Pancreas (tissue), 10 donors: ENCODE measurements at regions not wholly inside any gene's neighbourhood (a gene's known extent, or its start where the extent isn't known, plus 50 kb on each side); places are given as distances from the start of the nearest gene placed in this dataset.

ENCODE experiments used
- ATAC-seq, 4 donors: fragments of 200-7000 bp; cut with Tn5 transposase; one replicate each; pipeline versions ENCODE4 v1.8.0 to v1.9.1; 2020; ENCODE audit warnings: mild to moderate bottlenecking in 4 of 4, moderate library complexity in 4 of 4
- DNase-seq, 6 donors: peaks; one replicate each; pipeline ENCODE4 v3.0.0-alpha.2; 2020
- FAIRE-seq: peaks from 2 replicates; lab custom pipeline; 2012; peaks lifted over from hg19 to GRCh38; lab: Jason Lieb, UNC
- H3K27ac ChIP-seq, 4 donors: fragments of 200-600 bp; sonication (generic); 1 replicate in 3 of 4; 2 replicates in 1 of 4; pipeline versions ENCODE4 v1.5.0 to v1.8.0; 2020
- H3K27me3 ChIP-seq, 4 donors: fragments of 200-600 bp; one replicate each; pipeline ENCODE4 v1.8.0; 2021
- H3K36me3 ChIP-seq, 3 donors: fragments of 200-600 bp; sonication (generic) in 1 of 3; one replicate each; pipeline versions ENCODE4 v1.5.0 to v1.8.0; 2020 to 2021
- H3K4me1 ChIP-seq, 3 donors: fragments of 200-600 bp; one replicate each; pipeline ENCODE4 v1.8.0; 2021
- H3K4me3 ChIP-seq, 4 donors: fragments of 200-600 bp; sonication (generic) in 2 of 4; one replicate each; pipeline versions ENCODE4 v1.5.0 to v1.8.0; 2020 to 2021
- H3K9me3 ChIP-seq, 4 donors: fragments of 200-600 bp; one replicate each; pipeline ENCODE4 v1.8.0; 2021
- CTCF ChIP-seq, 4 donors: fragments of 200-600 bp; sonication (generic) in 3 of 4; IDR thresholded peaks; one replicate each; pipeline versions ENCODE4 v1.5.0 to v1.8.0; 2021; ENCODE audit warnings: antibody characterized with exemption in 4 of 4
- WGBS, 2 donors: extraction: QIAGEN DNeasy Blood & Tissue Kit; methylation state at CpG; one replicate each; pipeline ENCODE4 v1.1.7; 2013; 5-methylcytosine and 5-hydroxymethylcytosine counted together
- intact Hi-C, 3 donors: fragments of 100-400 bp; cut with DNase I; formaldehyde crosslinking; loops; one replicate each; pipeline versions ENCODE4 v1.11.1 to v1.14.2; 2022
- donor health status: healthy with polysubstance abuse.
- donor health status: DM: no; HTN: no; CAD: no; lungs with moderate emphysema.
- donor health status: DM: no; HTN: no; CAD: no.
- donor health status: control.
- donor health status: control.
- donor health status: Bipolar disorder and iron deficiency.
- donor health status: DM: yes; HTN: yes; CAD: no.
- donor health status: DM: no; HTN: no; CAD: no.
- donor health status: DM: no; HTN: no; CAD: no.
- donor health status: DM: yes; HTN: yes; CAD: no.

GRCh38 chr1:214228976-214229375, 52.0 kb upstream of the SMYD2 start:
- FAIRE-seq = no peak

GRCh38 chr1:214229736-214230135, 51.2 kb upstream of the SMYD2 start:
- no peak for ATAC-seq
- no peaks in the 10 kb centered on the region for H3K4me1 ChIP-seq
- H3K9me3 ChIP-seq = no peaks in the 10 kb centered on the region
- no peak for FAIRE-seq
- no peak for DNase-seq
- H3K27me3 ChIP-seq = no peaks in the 10 kb centered on the region
- 87 to 90% methylated on average over 4 of the region's 4 CpGs for WGBS, 2 donors
- H3K27ac ChIP-seq = no peak overlapping the region
- intact Hi-C loops = no loop called here
- TF ChIP-seq CTCF (IDR thresholded peaks at IDR 0.05) = no peak
- H3K36me3 ChIP-seq = no peaks in the 10 kb centered on the region
- H3K4me3 ChIP-seq = no peak overlapping the region

More at GRCh38 chr1:214228976-214229375, 52.0 kb upstream of the SMYD2 start:
- intact Hi-C loops = no loop called here
- Histone ChIP-seq H3K27ac (no peak overlapping the region), H3K4me3 (no peak overlapping the region), H3K9me3 (no peaks in the 10 kb centered on the region), H3K27me3 (no peaks in the 10 kb centered on the region), H3K36me3 (no peaks in the 10 kb centered on the region), H3K4me1 (no peaks in the 10 kb centered on the region)
- 77 to 85% methylated on average over 3 of the region's 3 CpGs for WGBS, 2 donors
- DNase-seq (no peak), ATAC-seq (no peak)
- TF ChIP-seq CTCF (IDR thresholded peaks at IDR 0.05) = no peak
